22Rv1 (cell line): ENCODE measurements at regions not wholly inside any gene's neighbourhood (a gene's known extent, or its start where the extent isn't known, plus 50 kb on each side); places are given as distances from the start of the nearest gene placed in this dataset.

Experiments
- H3K27ac ChIP-seq: fragments of 450-650 bp; 2 replicates; pipeline ENCODE4 v1.5.1; 2017
- ZFX ChIP-seq: fragments of 450-650 bp; IDR thresholded peaks from 2 replicates; pipeline ENCODE4 v1.6.1; 2017; ENCODE audit warnings: antibody characterized with exemption, borderline replicate concordance
- TF ChIP-seq, protein P1 (sequence below): fragments of 450-650 bp; IDR thresholded peaks from 2 replicates; pipeline ENCODE4 v1.5.1; 2017; ENCODE audit warnings: mild to moderate bottlenecking

DNA sequence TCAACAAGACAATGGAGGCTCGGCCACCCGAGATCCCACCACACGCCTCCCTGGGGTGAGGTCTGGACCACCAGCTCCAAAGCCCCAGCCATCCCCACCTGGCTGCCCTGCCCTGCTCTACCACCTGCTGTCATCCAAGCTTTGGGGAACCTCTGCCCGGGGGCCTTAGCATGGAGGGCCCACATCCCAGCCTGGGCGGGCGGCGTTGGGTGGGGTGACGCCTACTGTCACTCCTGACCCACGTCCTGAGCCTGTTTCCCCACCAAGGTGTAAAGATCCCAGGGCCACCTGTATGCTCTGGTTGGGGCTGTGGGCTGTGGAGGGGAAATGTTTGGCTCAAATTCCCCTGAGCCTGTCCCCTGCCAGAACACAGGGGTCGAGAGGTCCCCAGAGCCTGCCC lies 437.6 kb downstream of the EIPR1 start:
- TF ChIP-seq ZFX: no peak
- TF ChIP-seq, protein P1, sequence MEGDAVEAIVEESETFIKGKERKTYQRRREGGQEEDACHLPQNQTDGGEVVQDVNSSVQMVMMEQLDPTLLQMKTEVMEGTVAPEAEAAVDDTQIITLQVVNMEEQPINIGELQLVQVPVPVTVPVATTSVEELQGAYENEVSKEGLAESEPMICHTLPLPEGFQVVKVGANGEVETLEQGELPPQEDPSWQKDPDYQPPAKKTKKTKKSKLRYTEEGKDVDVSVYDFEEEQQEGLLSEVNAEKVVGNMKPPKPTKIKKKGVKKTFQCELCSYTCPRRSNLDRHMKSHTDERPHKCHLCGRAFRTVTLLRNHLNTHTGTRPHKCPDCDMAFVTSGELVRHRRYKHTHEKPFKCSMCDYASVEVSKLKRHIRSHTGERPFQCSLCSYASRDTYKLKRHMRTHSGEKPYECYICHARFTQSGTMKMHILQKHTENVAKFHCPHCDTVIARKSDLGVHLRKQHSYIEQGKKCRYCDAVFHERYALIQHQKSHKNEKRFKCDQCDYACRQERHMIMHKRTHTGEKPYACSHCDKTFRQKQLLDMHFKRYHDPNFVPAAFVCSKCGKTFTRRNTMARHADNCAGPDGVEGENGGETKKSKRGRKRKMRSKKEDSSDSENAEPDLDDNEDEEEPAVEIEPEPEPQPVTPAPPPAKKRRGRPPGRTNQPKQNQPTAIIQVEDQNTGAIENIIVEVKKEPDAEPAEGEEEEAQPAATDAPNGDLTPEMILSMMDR: no peak
- H3K27ac ChIP-seq: no peak overlapping the region

DNA sequence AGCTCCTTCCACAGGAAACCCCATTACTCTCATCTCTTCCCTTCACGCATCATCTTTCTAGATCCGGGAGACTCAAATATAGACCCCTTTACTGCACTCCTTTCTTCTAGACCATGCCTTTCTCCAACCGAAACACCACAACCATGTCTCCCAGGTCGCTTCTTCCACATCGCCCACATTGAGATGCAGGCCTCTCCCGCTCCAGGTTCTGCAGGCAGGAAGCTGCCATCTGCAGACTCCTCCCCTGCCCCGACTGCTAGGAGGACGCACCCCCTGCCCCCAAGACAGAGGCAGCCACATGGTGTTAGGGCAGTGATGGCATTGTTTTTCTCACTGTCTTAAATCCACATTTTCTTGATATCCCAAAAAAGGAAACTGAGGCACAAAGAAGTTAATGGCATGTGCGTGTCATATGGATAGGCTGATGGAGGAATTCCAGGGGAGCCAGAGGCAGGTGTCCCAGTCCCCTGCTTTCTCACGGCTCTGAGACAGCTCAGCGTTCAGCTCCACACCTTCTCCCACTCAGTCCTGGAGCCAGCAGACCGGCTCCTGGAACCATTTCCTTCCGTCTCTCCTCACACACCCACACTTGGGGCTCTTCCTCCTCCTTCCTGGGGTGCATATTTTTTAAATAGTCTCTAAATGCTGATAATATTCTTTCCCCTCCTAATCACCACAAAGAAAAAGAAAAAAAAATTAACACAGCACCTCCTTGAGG lies 438.4 kb downstream of the EIPR1 start:
- TF ChIP-seq, protein P1: no peak
- no peak for TF ChIP-seq ZFX
- no peak overlapping the region for H3K27ac ChIP-seq

GRCh38 chr2:2938481-2938880 lies 439.1 kb downstream of the EIPR1 start:
- no peak overlapping the region for H3K27ac ChIP-seq
- TF ChIP-seq ZFX: no peak
- TF ChIP-seq, protein P1: no peak

DNA sequence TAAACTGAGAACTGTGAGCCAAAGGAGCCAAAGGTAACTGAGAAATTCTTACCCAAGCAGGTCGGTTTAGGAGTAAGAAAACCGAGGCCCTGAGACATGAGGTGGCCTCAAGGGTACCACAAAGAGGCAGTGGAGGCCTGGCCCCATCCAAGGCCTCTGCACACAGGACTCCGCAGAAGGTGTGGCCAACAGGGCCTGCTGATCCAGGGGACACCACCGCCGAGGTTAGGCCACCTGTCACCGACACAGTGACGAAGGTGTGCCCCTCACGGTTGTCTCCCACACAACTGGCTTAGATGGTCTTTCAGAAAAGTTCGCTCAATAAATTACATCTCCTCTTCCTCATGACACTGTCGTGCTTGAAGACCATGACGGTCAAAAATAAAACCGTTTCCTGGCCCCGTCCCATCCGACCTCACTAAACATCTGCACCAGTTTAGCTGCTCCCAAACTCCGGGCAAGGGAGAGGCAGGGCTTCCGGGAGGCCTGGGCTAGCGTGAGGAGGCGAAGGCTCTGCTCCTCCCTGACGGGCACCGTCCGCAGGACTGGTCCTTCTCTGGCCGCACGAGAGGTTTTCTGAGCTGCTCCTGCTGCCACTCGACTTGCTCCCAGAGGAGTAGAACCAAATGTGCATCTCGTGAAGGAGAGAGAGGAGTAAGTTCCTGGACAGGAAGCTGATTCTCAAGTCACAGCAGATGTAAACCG lies 442.0 kb downstream of the EIPR1 start:
- TF ChIP-seq, protein P1: no peak
- no peak for TF ChIP-seq ZFX
- H3K27ac ChIP-seq: no peak overlapping the region

GRCh38 chr2:2933426-2933825 lies 444.2 kb downstream of the EIPR1 start:
- TF ChIP-seq, protein P1: no peak
- H3K27ac ChIP-seq: no peak overlapping the region

GRCh38 chr2:2932692-2933305 lies 444.8 kb downstream of the EIPR1 start:
- no peak overlapping the region for H3K27ac ChIP-seq
- TF ChIP-seq ZFX: no peak
- TF ChIP-seq, protein P1: no peak

DNA sequence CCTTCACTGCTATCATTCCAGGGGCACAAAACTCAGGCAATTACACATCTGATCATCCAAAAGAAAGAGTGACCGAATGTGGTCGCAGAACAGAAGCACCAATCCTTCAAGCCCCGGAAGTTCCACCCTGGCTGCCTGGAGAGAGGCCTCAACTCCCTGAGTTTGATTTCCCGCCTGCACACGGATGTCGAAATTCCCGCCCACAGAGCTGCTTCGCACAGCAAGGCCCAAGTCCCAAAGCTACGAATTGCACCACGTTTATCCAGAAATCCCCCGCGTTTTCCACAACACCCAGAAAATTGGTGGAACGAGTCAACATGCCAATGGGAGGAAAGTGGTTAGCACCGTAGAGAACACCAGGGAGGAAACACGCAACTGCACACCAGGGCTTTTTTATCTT lies 445.4 kb downstream of the EIPR1 start:
- no peak overlapping the region for H3K27ac ChIP-seq
- TF ChIP-seq ZFX: no peak
- TF ChIP-seq, protein P1: no peak
